ENCODE measurements at regions not wholly inside any gene's neighbourhood (a gene's known extent, or its start where the extent isn't known, plus 50 kb on each side); places are given as distances from the start of the nearest gene placed in this dataset.
A peak's percentile ranks its signal among the peaks of the same experiment; 100 is the strongest.

GRCh38 chr3:31440878-31441277 is 91.8 kb upstream of the STT3B start:
- no peak for DNase-seq

DNA sequence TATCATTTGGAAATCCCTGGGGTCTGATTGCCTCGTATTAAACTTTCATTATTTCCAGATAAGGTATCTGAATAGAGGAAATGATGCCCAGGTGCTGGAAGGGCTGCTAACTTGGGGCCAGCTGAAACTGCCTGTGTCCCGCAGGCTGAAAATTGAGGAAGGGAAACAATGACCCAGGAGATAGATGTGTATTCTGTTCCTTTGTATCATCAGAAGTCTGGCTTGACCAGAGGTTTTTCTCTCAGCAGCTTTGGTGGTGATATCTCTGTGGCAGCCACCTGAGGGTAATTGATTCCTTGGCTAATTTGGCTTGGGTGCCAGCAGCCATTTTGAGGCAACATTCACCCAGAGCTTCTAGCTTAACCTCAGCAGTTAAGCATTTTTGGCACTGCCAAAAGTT is 90.0 kb upstream of the STT3B start:
- DNase-seq = no peak

- DNase-seq = no peak
Measured at GRCh38 chr3:31444220-31445142, 88.2 kb upstream of the STT3B start.

DNA sequence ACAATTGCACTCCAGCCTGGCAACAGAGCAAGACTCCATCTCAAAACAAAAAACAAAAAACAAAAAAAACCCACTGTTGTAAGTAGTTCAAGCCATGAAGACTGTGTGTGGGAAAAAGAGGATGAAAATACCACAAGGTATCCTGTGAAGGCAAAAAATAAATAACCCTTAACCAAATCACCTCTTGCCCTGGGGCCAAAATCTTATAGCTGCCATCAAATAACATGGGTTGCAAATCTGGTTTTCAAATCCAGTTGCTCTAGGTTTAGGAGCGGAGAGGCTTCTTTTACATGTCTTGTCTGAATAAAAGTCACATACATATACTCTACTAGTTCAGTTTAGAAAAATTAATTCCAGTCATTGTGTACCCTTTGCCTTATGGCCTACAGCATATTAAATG is 87.0 kb upstream of the STT3B start:
- no peak for DNase-seq

DNA sequence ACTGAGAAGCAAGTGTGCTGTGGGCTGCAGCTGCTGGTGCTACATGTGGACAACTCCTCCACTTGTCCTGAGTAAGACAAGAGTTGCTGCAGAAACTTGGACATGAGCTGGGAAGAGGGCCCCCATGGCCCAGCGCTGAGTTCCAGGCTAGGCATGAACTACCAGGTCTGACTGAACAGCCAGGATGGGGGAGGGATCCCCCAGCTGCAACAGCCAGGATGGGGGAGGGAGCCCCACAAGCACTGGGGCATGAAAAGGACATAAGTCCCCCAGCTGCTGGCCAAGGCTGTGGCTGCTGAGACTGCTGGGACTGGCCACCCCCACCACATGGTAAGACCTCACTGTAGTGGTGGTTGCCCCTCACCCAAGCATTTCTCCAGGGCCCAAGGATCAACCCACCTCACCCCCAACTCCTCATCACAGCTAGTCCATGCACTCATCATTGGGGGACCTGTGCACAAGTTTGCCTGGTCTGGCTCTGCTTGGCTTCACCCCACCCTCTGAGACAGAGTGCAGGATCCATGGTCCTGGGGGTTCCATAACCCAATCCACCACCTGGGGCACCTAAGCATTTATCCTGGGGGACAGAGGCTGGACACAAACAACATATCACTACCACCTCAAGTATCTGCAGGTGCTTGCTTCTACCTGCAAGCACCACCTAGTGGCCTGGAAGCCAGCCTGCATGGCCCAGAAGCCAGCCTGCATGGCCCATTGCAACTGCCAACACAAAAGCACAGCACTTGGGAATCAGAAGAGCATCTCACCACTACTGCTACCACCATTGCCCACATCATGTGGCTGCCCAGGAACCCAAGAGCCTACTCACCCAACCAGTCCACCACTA is 84.5 kb upstream of the STT3B start:
- DNase-seq = no peak

- no peak for DNase-seq
Measured at GRCh38 chr3:31448882-31449243, 83.9 kb upstream of the STT3B start.

GRCh38 chr3:31449318-31449717 is 83.4 kb upstream of the STT3B start:
- no peak for DNase-seq

GRCh38 chr3:31450345-31450744 is 82.4 kb upstream of the STT3B start:
- no peak for DNase-seq

DNA sequence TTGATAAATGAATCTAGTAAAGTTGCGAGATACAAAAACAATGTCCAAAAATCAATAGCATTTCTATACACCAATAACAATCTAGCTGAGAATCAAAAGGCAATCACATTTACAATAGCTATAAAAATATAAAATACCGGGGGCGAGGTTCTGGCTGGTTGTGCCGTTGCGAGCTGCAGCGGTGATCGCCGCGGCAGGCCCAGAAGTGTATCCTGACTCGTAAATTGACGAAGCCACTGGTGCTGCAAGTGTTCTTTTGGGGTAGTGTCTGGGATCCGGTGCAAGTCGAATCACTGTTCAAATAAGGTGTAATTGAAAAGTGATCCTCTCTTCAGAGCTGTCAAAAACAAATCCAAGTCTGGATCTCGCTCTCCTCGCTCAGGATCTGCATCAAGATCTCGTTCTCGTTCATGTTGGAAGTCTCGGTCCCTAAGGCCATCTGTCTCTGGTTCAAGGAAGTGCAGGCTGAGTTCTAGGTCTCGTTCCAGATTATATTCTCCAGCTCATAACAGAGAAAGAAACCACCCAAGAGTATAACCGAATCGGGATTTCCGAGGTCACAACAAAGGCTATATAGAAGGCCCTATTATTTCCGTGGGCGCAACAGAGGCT is 80.1 kb upstream of the STT3B start:
- no peak for DNase-seq

DNA sequence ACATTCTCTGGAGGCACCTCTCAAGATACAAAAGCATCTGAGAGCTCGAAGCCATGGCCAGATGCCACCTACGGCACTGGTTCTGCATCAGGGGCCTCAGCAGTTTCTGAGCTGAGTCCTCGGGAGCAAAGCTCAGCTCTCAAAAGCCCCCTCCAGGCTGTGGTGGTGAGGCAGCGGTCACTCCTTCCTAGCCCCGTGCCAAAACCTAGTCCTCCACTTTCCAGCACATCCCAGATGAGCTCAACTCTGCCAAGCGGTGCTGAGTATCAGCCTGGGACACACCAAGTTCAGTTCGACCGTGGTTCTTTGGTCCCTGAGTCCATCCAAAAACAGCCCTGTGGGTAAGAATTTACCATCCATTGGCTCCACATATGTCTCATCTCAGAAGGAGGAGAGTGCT is 79.3 kb upstream of the STT3B start:
- no peak for DNase-seq

DNA sequence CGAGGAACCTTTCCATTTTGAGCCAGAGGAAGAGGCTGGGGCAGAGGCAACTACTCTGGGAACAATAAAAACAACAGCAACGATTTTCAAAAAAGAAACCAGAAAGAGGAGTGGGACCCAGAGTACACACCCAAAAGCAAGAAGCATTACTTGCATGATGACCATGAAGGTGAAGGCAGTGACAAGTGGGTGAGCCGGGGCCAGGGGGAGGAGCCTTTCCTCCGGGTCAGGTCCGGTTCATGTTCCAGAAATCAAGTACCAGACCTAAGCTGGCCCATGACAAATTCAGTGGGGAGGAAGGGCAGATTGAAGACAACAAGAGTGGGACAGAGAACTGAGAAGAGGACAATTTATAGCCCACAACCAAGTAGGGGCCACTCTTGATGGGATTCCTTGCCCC is 77.2 kb upstream of the STT3B start:
- no peak for DNase-seq

GRCh38 chr3:31456373-31456772 is 76.4 kb upstream of the STT3B start:
- no peak for DNase-seq

- no peak for DNase-seq
Measured at GRCh38 chr3:31461426-31461825, 71.3 kb upstream of the STT3B start.

- peak; percentile 36 for DNase-seq
Measured at GRCh38 chr3:31462050-31462569, 70.6 kb upstream of the STT3B start.

DNA sequence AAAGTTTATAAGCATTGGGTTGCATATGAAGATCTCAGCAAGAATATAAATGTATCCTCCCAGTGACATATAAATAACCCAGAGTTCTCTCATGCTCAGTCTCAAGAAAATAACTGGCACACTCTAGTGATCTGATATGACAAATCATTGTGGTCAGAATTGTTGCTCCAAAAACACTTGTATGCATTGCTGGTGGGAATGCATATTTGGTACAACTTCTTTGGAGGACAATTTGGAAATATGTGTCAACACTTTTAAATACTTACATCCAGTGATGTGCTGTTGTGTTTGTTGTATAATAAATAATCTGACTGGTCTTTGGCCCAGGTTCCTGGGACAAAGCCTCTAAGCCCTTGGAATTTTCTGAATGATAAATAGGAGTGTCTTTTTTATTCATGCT is 66.7 kb upstream of the STT3B start:
- no peak for DNase-seq

DNA sequence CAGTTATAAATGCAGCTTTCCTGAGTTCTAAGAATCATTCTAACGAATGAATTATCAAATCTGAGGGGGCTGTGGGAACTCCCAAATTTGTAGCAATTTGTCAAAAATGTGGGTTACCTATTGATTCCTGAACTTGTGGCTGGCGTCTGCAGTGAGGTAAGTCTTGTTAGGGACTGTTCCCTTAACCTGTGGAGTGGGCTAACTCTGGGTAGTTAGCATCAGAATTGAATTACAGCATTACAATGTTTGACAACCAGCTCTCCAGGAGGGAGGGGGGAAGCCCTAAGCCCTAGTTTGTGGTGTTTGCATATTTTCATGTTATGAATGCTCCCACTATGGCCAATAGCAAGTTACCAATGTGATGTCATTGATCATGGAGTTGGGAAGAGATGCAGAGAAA is 65.9 kb upstream of the STT3B start:
- DNase-seq = no peak

DNA sequence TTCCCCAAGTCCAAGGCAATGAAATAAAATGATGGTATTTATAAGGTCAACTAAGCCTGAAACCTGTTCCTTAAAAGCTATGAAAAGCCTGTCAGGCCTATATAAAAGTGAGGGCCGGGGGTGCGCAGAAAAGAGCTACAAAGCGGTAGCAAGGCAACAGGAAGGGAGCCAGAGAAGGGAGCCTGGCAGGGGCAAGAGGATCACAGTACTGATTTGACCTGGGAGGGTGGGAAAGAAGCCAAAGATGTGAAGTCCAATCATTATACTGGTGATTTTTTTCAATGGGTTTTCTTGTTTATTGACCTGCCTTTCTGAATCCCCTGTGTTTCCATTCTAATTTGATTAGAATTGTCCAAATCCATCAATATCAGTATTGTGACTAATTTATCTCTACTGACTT is 64.3 kb upstream of the STT3B start:
- DNase-seq = no peak

DNA sequence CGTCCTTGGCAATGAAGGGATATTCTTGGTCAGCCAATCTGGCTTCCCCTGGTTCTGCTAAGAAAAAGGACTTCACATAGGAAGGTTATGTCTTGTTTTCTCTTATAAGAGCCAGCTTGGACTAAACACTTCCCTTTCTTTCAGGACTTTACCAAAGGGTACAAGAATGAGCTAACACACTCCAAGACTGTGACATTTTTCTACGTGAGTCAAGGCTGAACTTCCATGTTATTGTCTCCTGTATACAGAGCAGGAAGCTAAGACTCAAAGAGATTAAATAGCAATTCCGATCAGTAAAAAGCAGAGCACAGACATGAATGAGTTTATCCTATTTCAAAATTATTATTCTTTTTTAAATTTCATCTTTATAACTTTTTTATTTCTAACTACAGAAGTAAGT is 63.3 kb upstream of the STT3B start:
- no peak for DNase-seq

DNA sequence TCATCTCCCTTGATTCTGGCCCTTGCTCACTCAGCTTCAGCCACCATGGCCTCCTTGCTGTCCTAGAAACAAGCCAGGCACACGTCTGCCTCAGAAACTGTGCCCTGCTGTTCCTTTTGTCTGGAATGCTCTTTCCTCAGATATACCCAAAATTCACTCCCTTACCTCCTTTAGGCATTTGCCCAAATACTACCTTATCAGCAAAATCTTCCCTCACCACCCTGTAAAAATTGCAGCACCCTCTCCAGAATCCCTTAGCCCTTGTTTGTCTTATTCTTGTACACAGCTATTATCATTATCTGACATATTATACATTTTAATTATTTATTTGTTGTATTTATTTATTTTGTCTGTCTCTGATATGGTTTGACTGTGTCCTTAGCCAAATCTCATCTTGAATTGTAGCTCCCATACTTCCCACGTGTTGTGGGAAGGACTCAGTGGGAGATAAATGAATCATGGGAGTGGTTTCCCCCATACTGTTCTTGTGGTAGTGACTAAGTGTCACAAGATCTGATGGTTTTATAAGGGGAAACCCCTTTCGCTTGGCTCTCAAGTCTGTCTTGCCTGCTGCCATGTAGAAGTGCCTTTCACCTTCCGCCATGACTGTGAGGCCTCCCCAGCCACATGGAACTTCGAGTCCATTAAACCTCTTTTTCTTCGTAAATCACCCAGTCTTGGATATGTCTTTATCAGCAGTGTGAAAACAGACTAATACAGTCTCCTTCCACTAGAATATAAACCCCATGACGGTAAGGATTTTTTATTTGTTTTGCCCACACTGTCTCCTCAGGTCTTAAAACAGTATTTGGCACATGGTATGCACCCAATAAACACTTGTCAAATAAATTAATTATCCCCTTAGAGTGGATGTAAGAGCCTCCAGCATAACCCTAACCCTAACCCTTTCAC is 60.0 kb upstream of the STT3B start:
- DNase-seq = no peak

GRCh38 chr3:31476209-31476608 is 56.5 kb upstream of the STT3B start:
- DNase-seq = no peak

GRCh38 chr3:31479431-31479830 is 53.3 kb upstream of the STT3B start:
- no peak for DNase-seq

DNA sequence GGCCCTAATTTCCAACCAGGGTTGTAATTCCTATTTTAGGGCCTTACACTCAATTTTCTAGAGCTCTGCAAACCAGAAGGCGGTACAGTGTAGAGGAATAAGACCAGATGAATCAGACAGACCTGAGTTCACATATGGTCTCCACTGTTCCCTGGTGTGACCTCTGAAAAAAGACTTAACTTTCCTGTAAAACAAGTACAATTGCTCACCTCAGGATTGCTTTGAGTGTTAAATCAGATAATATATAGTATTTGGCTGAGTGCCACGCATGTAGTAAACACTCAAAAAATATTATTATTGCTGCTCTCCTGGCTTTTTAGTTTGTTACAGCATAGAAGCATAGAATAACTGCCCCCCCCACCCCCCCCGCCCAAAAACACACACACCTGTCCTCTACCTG is 51.0 kb upstream of the STT3B start:
- no peak for DNase-seq

All from NCI-H345 (cell line).